ENCODE measurements at regions not wholly inside any gene's neighbourhood (a gene's known extent, or its start where the extent isn't known, plus 50 kb on each side); places are given as distances from the start of the nearest gene placed in this dataset.

DNA sequence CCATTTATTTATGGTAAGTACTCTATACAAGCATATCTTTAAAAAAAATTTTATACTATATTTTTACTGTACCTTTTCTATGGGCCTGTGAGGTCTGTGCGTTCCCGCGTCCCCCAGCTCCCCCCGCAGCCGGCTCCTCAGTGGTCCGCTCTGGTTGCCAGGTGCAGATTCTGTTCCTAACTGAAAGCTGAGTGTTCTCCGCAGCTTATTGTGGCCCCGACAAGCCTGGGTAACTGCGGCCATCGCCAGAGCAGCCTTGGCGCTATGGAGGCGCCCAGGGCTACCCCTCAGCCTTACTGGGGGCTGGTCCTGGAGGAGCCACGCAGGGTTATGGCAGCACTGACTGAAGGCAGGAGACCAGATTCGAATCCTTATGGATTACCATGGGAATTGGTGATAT, 896.8 kb downstream of the PCDH17 start:
- TF ChIP-seq, protein P1, sequence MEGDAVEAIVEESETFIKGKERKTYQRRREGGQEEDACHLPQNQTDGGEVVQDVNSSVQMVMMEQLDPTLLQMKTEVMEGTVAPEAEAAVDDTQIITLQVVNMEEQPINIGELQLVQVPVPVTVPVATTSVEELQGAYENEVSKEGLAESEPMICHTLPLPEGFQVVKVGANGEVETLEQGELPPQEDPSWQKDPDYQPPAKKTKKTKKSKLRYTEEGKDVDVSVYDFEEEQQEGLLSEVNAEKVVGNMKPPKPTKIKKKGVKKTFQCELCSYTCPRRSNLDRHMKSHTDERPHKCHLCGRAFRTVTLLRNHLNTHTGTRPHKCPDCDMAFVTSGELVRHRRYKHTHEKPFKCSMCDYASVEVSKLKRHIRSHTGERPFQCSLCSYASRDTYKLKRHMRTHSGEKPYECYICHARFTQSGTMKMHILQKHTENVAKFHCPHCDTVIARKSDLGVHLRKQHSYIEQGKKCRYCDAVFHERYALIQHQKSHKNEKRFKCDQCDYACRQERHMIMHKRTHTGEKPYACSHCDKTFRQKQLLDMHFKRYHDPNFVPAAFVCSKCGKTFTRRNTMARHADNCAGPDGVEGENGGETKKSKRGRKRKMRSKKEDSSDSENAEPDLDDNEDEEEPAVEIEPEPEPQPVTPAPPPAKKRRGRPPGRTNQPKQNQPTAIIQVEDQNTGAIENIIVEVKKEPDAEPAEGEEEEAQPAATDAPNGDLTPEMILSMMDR (IDR thresholded peaks at IDR 0.05): no peak
- Histone ChIP-seq H3K27ac (no peak overlapping the region), H3K4me3 (no peak overlapping the region)
- no peak for DNase-seq (ENCODE audit: low spot score)

DNA sequence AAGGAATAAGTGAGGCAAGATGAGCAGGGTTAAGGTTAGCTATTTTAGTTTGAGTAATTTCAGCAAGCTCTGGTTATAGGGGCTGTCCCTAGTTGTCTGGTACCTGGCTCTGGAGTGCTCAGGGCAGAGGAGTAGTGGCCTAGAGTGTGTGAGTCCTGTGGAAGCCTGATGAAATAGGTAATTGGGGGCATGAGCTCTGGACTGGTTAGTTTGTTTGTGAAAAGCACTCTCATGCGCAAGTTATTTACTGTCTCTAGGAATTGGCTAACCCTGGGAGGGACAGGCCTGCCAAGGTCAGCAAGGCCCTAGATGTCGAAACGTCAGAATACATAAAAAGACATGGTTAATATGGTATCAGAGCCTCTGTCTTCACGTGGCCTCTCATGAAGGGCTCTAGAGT, 900.1 kb downstream of the PCDH17 start:
- TF ChIP-seq, protein P1 (IDR thresholded peaks at IDR 0.05): no peak
- no peak for DNase-seq (ENCODE audit: low spot score)
- Histone ChIP-seq H3K4me3 (no peak overlapping the region), H3K27ac (no peak overlapping the region)

DNA sequence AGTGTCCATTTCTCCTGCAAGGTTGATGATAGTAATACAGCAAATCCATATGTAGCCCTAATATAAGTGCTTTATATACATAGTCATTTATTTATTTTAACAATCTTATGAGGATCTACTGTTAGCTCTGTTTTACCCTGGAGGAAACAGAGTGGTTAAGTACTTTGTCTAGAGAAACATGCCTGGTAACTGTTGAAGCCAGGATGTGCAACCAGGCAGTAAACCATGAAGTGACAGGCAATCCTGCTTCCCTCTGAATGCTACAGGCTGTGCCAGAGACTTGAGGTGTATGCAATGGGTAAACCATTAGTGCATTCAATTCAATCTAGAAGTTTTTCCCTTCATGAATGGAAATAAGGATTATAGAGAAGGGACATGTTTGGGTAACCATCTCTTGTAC, 911.0 kb downstream of the PCDH17 start:
- TF ChIP-seq, protein P1 (IDR thresholded peaks at IDR 0.05): no peak
- Histone ChIP-seq H3K27ac (no peak overlapping the region), H3K4me3 (no peak overlapping the region)
- DNase-seq (ENCODE audit: low spot score): no peak

DNA sequence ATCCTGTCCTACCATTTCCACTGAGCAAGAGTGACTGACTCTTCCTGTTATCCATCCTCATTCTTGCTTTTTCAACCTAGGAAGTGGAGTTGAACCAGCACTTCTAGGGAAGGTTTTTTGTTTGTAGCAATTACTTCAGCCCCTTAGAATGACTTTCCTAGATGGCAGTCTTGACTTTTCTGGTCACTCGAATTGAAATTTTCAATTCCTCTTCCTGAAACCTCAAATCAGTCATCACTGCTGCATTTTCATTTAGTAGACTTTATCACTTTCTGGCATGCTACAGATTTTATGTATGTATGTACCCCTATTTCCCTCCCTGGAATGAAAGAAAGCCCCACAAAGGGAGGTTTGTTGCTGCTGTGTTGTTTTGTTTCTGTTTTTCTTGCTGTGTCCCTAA, 915.9 kb downstream of the PCDH17 start:
- TF ChIP-seq, protein P1 (IDR thresholded peaks at IDR 0.05): no peak
- Histone ChIP-seq H3K27ac (no peak overlapping the region), H3K4me3 (no peak overlapping the region)
- DNase-seq (ENCODE audit: low spot score): no peak

DNA sequence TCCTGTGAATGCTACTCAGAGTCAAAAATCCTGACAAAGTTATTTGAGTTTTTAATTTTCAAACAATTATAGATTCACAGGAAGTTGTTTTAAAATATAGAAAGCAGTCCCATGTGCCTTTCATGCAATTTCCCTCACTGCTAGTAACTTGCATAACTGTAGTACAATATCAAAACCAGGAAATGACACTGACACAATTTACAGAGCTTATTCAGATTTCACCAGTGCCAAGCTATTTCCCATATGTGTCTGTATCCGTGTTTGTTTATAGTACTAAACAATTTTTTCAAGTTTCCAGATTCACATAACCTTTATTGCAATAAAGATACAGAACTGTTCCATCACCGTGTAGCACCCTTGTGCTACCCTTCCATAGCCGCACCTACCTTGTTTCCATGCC, 934.6 kb downstream of the PCDH17 start:
- no peak for DNase-seq (ENCODE audit: low spot score)
- TF ChIP-seq, protein P1 (IDR thresholded peaks at IDR 0.05): no peak

DNA sequence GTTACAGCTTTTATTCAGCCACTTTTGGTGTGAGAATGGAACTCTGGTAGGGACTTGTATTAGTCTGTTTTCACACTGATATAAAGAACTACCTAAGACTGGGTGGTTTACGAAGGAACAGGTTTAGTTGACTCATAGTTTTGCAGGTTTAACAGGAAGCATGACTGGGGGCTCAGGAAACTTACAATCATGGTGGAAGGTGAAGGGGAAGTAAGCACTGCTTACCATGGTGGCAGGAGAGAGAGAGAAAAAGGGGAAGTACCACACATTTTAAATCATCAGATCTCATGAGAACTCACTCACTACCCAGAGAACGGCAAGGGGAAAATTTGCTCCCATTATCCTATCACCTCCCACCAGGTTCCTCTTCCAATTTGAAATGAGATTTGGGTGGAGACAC, 942.2 kb downstream of the PCDH17 start:
- no peak overlapping the region for H3K27ac ChIP-seq
- no peak overlapping the region for H3K4me3 ChIP-seq
- TF ChIP-seq, protein P1 (IDR thresholded peaks at IDR 0.05): no peak
- no peak for DNase-seq (ENCODE audit: low spot score)

More for the DNA sequence above, 934.6 kb downstream of the PCDH17 start:
- Histone ChIP-seq H3K27ac (no peak overlapping the region), H3K4me3 (no peak overlapping the region)

DNA sequence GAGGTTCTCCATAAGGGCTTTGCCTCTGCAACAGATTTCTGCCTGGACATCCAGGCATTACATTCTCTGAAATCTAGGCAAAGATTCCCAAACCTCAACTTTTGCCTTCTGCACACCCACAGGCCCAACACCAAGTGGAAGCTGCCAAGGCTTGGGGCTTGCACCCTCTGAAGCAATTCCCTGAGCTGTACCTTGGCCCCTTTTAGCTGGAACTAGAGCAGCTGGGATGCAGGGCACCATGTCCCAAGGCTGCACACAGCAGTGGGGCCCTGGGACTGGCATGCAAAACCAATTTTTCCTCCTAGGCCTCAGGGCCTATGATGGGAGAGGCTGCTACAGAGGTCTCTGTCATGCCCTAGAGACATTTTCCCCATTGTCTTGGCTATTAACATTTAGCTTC, 943.2 kb downstream of the PCDH17 start:
- Histone ChIP-seq H3K27ac (no peak overlapping the region), H3K4me3 (no peak overlapping the region)
- TF ChIP-seq, protein P1 (IDR thresholded peaks at IDR 0.05): no peak
- DNase-seq (ENCODE audit: low spot score): no peak
